Epithelial cell of esophagus (primary cell): ENCODE measurements at regions not wholly inside any gene's neighbourhood (a gene's known extent, or its start where the extent isn't known, plus 50 kb on each side); places are given as distances from the start of the nearest gene placed in this dataset.
A peak's percentile ranks its signal among the peaks of the same experiment; 100 is the strongest.

Source experiments
- DNase-seq: peaks from one replicate; pipeline ENCODE4 v3.0.0; 2010; ENCODE audit warnings: low read depth
- H3K4me3 ChIP-seq: 2 replicates; pipeline ENCODE4 v1.5.1; 2011; ENCODE audit warnings: mild to moderate bottlenecking, low read length, control low read depth
- CTCF ChIP-seq: IDR thresholded peaks from 2 replicates; pipeline ENCODE4 v1.5.1; 2011; ENCODE audit warnings: low read depth, mild to moderate bottlenecking, low read length, control low read depth, inconsistent platforms; ENCODE audit not compliant: insufficient read depth; ENCODE audit errors: missing control alignments

DNA sequence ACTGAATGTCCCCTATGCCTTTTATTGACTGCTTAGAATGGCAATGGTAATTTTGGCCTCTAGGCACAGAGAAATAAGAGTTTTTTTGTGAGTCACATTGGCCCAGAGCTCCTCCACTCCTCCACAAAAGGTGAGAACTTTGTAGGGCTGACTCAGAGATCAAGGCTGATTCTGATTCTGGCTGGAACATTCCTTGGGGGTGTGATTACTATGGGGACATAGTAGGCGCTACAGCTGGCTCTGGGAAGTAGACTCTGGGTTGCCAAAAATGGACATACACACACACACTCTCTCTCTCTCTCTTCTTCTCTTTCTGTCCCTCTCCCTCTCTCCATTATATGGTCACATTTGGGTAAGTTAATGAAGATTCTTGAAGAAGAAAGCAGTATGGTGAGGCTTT, 174.6 kb upstream of the DDHD1 start:
- TF ChIP-seq CTCF = no peak
- peak; percentile 88 for DNase-seq
- H3K4me3 ChIP-seq = no peak overlapping the region

DNA sequence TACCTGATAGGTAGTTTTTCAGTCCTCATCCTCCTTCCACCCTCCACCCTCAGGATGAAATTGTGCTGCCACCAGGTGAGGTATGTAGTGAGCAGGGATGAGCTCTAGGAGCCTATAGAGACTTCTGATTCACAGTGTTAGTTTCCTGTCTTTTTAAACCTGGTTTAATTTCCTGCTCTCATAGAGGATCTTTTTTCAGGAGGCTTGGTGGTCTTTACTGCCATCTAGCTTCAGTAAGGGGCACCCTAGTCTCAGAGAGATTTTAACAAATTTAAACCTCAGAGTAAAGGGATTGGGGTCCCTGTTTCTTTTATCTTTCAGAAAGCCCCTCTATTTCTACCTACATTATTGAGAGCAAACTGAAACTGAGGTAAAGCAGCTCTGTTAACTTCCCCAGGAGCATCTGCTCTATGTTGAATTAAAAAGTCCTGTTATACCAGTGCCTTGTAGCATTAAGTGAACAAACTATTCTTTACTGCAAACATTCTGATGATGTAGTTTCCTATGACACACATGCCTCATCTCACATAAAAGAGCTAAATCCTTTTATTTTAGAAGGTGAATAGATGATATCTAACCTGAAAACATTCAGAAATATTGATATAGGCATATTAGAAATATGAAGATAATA, 172.2 kb upstream of the DDHD1 start:
- no peak for TF ChIP-seq CTCF
- DNase-seq = peak; percentile 24

DNA sequence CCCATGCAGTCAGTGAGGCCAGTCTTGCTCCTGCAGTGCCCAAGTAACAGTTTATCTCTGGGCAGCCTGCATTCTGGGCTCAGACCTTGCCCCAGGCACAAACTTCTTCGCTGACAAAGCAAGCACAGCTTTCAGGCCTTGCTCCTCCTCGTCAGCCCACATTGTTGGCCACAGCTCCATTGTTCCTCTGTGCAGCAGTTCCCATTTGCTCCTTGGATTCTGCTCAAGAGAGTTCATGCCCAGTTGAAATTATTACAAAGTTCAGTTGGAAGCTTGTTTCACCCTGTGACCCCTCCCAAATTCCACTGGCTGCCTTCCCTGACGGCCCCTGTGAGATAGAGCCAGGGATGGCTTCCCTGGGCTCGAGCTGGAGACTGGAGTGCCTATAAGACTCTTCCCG, 163.4 kb upstream of the DDHD1 start:
- DNase-seq = no peak
- H3K4me3 ChIP-seq = no peak overlapping the region
- no peak for TF ChIP-seq CTCF

More for the DNA sequence above, 172.2 kb upstream of the DDHD1 start:
- no peak overlapping the region for H3K4me3 ChIP-seq

GRCh38 chr14:53310412-53310811, 157.3 kb upstream of the DDHD1 start:
- no peak overlapping the region for H3K4me3 ChIP-seq
- no peak for DNase-seq
- no peak for TF ChIP-seq CTCF

- no peak for TF ChIP-seq CTCF
- no peak for DNase-seq
- H3K4me3 ChIP-seq = no peak overlapping the region
Observed at GRCh38 chr14:53306911-53307310, 153.8 kb upstream of the DDHD1 start.

DNA sequence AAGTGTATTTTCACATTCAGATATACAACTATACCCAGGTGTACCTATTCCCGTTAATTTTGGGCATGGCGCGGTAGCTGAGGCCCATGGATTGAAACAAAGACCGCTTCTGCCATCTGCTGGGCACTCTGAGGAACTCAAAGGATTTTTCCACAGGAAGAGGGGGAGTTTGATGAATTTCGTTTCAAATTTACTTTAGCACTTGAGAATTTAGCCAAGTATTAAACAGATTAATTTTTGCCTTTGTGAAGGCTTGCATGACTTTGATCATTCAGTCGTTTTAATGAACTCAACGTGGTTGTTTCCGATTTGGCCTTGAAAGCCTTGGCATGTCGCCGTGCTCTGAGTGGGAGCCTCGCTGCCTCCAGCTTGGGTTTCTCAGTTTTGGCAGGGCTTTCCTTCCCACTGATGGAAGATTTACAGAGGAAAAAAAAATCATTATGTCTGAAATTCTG, 153.2 kb upstream of the DDHD1 start:
- H3K4me3 ChIP-seq = peak overlapping the region; percentile 48
- peak; percentile 80 for TF ChIP-seq CTCF
- peak; percentile 60 for DNase-seq

GRCh38 chr14:53304726-53305381, 151.7 kb upstream of the DDHD1 start:
- DNase-seq = no peak
- TF ChIP-seq CTCF = no peak
- H3K4me3 ChIP-seq = no peak overlapping the region
